Right lobe of liver (tissue), 6 donors: ENCODE measurements at regions not wholly inside any gene's neighbourhood (a gene's known extent, or its start where the extent isn't known, plus 50 kb on each side); places are given as distances from the start of the nearest gene placed in this dataset.

ENCODE experiments used
- ATAC-seq, 4 donors: fragments of 200-7000 bp; cut with Tn5 transposase; one replicate each; pipeline ENCODE4 v1.9.1; 2020; ENCODE audit warnings: mild to moderate bottlenecking in 4 of 4, moderate library complexity in 4 of 4
- DNase-seq, 3 donors: peaks; one replicate each; pipeline ENCODE4 v3.0.0-alpha.2; 2020
- H3K27ac ChIP-seq, 3 donors: fragments of 200-600 bp; one replicate each; pipeline ENCODE4 v1.8.0; 2022
- H3K27me3 ChIP-seq, 2 donors: fragments of 200-600 bp; one replicate each; pipeline ENCODE4 v1.8.0; 2022
- H3K36me3 ChIP-seq, 4 donors: fragments of 200-600 bp; sonication (generic) in 1 of 4; one replicate each; pipeline versions ENCODE4 v1.5.1 to v1.8.0; 2017 to 2022; ENCODE audit warnings: control low read depth in 1 of 4
- H3K4me1 ChIP-seq, 4 donors: fragments of 200-600 bp; sonication (generic) in 1 of 4; one replicate each; pipeline versions ENCODE4 v1.5.1 to v1.8.0; 2017 to 2022; ENCODE audit warnings: control low read depth in 1 of 4
- H3K4me3 ChIP-seq, 3 donors: fragments of 200-600 bp; one replicate each; pipeline ENCODE4 v1.8.0; 2022
- H3K9me3 ChIP-seq, 4 donors: fragments of 200-600 bp; sonication (generic) in 1 of 4; one replicate each; pipeline versions ENCODE4 v1.5.1 to v1.8.0; 2017 to 2022; ENCODE audit warnings: control low read depth in 1 of 4
- POLR2A ChIP-seq: fragments of 450-650 bp; IDR thresholded peaks from one replicate; pipeline ENCODE4 v1.6.1; 2017; ENCODE audit warnings: antibody characterized with exemption, mild to moderate bottlenecking
- WGBS: methylation state at CpG from one replicate; pipeline ENCODE4 v1.1.6; 2018; ENCODE audit warnings: low coverage, low lambda C conversion rate; ENCODE audit not compliant: insufficient coverage; ENCODE audit errors: missing lambda C conversion rate; 5-methylcytosine and 5-hydroxymethylcytosine counted together
- intact Hi-C, 2 donors: fragments of 100-400 bp; cut with DNase I; formaldehyde crosslinking; loops; one replicate each; pipeline versions ENCODE4 v1.11.2 to v1.14.1; 2022
- TF ChIP-seq, protein P1 (sequence below), 4 donors: fragments of 200-600 bp in 3 of 4; fragments of 450-650 bp in 1 of 4; IDR thresholded peaks; one replicate each; pipeline versions ENCODE4 v1.5.1 to v1.8.0; 2016 to 2022; ENCODE audit warnings: antibody characterized with exemption in 4 of 4, mild to moderate bottlenecking in 2 of 4
- donor health status: DM: no; HTN: yes; CAD: no.
- donor health status: DM: no; HTN: no; CAD: no.
- donor health status: DM: no; HTN: no; CAD: no.
- donor health status: DM: no; HTN: yes; CAD: no.
- donor health status: DM: no; HTN: yes; CAD: no.

DNA sequence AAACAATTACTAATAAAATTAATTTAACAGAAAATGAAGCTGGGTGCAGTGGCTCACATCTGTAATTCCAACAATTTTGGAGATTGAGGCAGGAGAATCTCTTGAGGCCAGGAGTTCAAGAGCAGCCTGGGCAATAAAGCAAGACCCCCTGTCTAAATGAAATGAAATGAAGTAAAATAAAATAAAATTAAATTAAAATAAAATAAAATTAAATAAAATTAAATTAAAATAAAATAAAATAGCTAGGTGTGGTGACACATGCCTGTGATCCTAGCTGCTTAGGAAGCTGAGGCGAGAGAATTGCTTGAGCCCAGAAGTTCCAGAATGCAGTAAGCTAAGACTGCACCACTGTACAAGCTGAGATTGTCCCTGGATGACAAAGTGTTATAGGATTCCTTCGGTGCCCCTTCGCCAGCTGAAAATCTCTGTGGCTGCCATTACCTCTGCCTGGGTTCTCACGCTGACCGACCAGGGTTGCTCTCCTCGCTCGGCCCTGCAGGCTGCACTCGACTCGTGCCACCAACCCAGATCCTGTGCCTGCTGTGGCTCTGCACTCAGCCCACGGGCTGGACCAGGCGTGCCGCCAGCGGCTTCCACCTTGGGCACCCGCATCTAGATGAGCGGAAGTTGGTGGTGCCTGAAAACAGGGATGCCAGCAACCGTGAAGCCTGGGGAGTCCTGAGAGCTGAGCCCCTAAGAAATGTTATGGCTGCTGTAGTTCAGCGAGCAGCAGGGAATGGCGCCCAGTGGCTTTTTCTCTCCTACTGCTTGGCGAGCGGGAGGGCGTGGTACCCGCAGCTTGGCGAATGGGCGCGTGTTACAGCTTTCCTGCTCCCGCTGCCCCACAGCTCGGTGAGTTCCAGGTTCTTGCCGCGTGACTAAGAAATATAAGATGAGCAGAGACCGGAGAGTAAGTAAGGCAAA lies 539.2 kb upstream of the PCDH9 start:
- Histone ChIP-seq H3K27me3 (no peaks in the 10 kb centered on the region), H3K4me1 (no peaks in the 10 kb centered on the region), H3K27ac (no peak overlapping the region), H3K9me3 (no peaks in the 10 kb centered on the region), H3K4me3 (no peak overlapping the region), H3K36me3 (no peaks in the 10 kb centered on the region)
- intact Hi-C loops, result no loop called here
- WGBS, result 84% methylated on average over 13 of the region's 30 CpGs
- no peak for TF ChIP-seq POLR2A
- peak in 1 of 4 donors; percentile 22 for ATAC-seq
- DNase-seq, result peak in 1 of 3 donors; percentile 49

DNA sequence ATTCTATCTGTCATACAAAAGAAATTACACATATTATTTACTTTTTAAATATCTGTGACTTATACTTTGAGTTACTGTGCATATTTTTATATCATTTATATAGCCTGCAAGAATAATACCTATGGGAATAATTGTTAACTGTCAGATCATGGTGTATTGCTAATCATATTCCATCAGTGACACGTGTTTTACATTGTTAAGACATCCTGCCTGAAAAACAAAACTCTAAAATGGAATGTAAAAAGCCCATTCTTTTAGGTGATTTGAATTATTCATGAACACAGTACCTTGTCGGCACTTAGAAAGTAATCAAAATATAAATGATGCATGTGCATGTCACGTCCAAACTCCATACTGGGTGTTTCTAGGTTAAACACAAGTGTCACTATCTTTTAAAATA lies 533.8 kb upstream of the PCDH9 start:
- Histone ChIP-seq H3K36me3 (no peaks in the 10 kb centered on the region), H3K4me3 (no peak overlapping the region), H3K4me1 (no peaks in the 10 kb centered on the region), H3K9me3 (no peaks in the 10 kb centered on the region), H3K27ac (no peak overlapping the region), H3K27me3 (no peaks in the 10 kb centered on the region)
- 46% methylated on average over 3 of the region's 3 CpGs for WGBS
- TF ChIP-seq POLR2A, result no peak
- TF ChIP-seq, protein P1, sequence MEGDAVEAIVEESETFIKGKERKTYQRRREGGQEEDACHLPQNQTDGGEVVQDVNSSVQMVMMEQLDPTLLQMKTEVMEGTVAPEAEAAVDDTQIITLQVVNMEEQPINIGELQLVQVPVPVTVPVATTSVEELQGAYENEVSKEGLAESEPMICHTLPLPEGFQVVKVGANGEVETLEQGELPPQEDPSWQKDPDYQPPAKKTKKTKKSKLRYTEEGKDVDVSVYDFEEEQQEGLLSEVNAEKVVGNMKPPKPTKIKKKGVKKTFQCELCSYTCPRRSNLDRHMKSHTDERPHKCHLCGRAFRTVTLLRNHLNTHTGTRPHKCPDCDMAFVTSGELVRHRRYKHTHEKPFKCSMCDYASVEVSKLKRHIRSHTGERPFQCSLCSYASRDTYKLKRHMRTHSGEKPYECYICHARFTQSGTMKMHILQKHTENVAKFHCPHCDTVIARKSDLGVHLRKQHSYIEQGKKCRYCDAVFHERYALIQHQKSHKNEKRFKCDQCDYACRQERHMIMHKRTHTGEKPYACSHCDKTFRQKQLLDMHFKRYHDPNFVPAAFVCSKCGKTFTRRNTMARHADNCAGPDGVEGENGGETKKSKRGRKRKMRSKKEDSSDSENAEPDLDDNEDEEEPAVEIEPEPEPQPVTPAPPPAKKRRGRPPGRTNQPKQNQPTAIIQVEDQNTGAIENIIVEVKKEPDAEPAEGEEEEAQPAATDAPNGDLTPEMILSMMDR (IDR thresholded peaks at IDR 0.05), result no peak
- DNase-seq (no peak), ATAC-seq (no peak)
- intact Hi-C loops, result no loop called here

DNA sequence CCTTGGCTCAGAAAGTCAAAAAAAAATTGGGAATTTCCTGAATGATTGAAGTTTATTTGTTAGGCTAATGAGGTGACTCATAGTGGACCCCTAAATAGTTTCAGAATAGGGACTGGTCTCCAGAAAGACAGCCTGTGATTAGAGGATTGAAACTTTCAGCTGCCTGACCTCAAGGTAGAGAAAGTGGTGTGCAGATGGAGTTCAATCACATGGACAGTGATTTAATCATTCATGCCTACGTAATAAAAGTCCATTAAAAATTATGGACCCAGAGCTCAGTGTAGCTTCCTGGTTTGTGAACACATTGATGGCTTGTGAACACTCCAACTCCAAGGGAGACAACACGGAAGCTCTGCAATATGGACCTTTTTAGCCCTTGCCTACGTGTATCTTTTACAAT lies 533.2 kb upstream of the PCDH9 start:
- intact Hi-C loops, result no loop called here
- Histone ChIP-seq H3K4me3 (no peak overlapping the region), H3K27ac (no peak overlapping the region), H3K4me1 (no peaks in the 10 kb centered on the region), H3K27me3 (no peaks in the 10 kb centered on the region), H3K9me3 (no peaks in the 10 kb centered on the region), H3K36me3 (no peaks in the 10 kb centered on the region)
- ATAC-seq (no peak), DNase-seq (no peak)
- TF ChIP-seq POLR2A, result no peak
- TF ChIP-seq, protein P1 (IDR thresholded peaks at IDR 0.05), result no peak
- WGBS, result 53% methylated on average over 2 of the region's 3 CpGs

DNA sequence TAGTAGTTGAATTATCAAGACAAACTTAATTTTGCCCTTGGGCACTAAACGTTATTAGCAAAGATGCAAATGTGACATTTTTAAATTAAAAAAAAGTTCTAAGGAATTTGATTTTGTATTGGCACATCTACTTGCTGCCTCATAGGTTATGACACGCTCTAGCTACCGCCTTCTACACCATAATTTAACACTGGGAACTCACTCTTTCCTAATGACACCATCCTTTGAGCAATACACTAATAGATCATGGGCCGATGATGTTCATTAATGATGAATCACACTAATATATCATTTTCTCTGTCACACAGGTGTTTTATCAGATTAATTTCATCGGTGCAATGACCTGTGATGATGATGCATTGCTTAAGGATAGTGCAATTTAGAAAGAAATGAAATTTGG lies 528.8 kb upstream of the PCDH9 start:
- intact Hi-C loops, result no loop called here
- Histone ChIP-seq H3K27me3 (no peaks in the 10 kb centered on the region), H3K4me1 (no peaks in the 10 kb centered on the region), H3K9me3 (no peaks in the 10 kb centered on the region), H3K36me3 (no peaks in the 10 kb centered on the region), H3K27ac (no peak overlapping the region), H3K4me3 (no peak overlapping the region)
- no peak for TF ChIP-seq POLR2A
- TF ChIP-seq, protein P1 (IDR thresholded peaks at IDR 0.05), result no peak
- WGBS, result 48% methylated on average over 5 of the region's 5 CpGs
- no peak for DNase-seq
- no peak for ATAC-seq

DNA sequence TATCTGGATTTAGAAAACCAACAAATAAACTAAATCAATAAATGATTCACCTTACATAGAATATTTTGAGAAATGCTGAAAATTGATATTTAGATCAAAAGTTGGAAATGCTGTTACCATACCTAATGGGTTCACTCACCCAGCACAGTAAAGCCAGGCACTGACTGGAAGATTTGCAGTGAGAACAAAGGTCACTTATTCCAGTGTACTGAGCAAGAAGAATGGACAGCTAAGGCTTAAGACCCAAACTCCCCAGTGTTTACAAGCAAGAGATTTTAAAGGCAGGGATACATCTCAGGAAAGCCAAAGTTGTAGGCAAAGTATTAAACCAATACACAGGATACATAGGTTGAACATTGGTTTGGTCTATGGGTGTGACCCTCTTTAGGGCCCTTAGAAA lies 523.9 kb upstream of the PCDH9 start:
- intact Hi-C loops, result no loop called here
- H3K4me1 ChIP-seq, result no peaks in the 10 kb centered on the region
- no peaks in the 10 kb centered on the region for H3K36me3 ChIP-seq
- no peaks in the 10 kb centered on the region for H3K27me3 ChIP-seq
- ATAC-seq (no peak), DNase-seq (no peak)
- TF ChIP-seq, protein P1 (IDR thresholded peaks at IDR 0.05), result no peak
- TF ChIP-seq POLR2A, result no peak
- H3K4me3 ChIP-seq, result no peak overlapping the region
- no peak overlapping the region for H3K27ac ChIP-seq
- no peaks in the 10 kb centered on the region for H3K9me3 ChIP-seq
